ENCODE measurements at regions not wholly inside any gene's neighbourhood (a gene's known extent, or its start where the extent isn't known, plus 50 kb on each side); places are given as distances from the start of the nearest gene placed in this dataset.

DNA sequence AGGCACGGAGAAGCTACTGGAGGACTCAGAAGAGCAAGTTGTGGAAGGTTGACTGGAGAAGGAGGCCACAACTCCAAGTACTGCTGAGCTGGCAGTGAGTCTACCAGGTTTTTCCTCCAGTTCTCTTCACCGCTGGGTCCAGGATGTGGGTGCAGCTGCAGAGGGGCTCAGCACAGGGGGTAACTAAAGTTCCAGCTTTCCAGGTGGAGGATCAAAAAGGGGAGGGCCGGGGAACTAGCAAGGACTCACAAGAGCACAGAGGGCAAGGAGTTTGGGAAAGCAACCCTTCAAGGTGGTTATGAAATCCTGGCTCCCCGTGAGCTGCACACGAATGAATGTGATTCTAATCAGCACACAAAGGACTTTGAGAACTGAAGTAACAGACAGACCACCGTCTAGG, 194.2 kb upstream of the GMDS start:
- no peak for DNase-seq
- Histone ChIP-seq H3K9me3 (replicated peaks in 1 of 3) (no peaks in the 10 kb centered on the region), H3K27ac (no peak overlapping the region), H3K27me3 (no peaks in the 10 kb centered on the region), H3K36me3 (replicated peaks in 1 of 2) (no peaks in the 10 kb centered on the region), H3K4me3 (no peak overlapping the region), H3K4me1 (replicated peaks in 1 of 2) (no peaks in the 10 kb centered on the region)
- 90 to 92% (median 92%) methylated on average over 6 of the region's 6 CpGs for WGBS, 4 donors
- intact Hi-C loops (cut with DNase I): no loop called here
- TF ChIP-seq CTCF (IDR thresholded peaks at IDR 0.05) (no peak), POLR2A (IDR thresholded peaks at IDR 0.05) (no peak)

- Histone ChIP-seq H3K27me3 (no peaks in the 10 kb centered on the region), H3K9me3 (replicated peaks in 1 of 3) (no peaks in the 10 kb centered on the region), H3K36me3 (replicated peaks in 1 of 2) (no peaks in the 10 kb centered on the region), H3K27ac (no peak overlapping the region), H3K4me1 (replicated peaks in 1 of 2) (no peaks in the 10 kb centered on the region), H3K4me3 (no peak overlapping the region)
- WGBS, 4 donors: 86 to 97% (median 93%) methylated on average over 2 of the region's 2 CpGs
- DNase-seq: no peak
- intact Hi-C loops (cut with DNase I): no loop called here
- no peak for TF ChIP-seq CTCF (IDR thresholded peaks at IDR 0.05)
- TF ChIP-seq POLR2A (IDR thresholded peaks at IDR 0.05): no peak
These were observed 193.7 kb upstream of the GMDS start for GRCh38 chr6:2439082-2439481.

- DNase-seq: no peak
These were observed 191.2 kb upstream of the GMDS start for GRCh38 chr6:2436410-2437154.

GRCh38 chr6:2435323-2435722, 189.9 kb upstream of the GMDS start:
- Histone ChIP-seq H3K36me3 (replicated peaks in 1 of 2) (no peaks in the 10 kb centered on the region), H3K27me3 (no peaks in the 10 kb centered on the region), H3K4me3 (no peak overlapping the region), H3K4me1 (replicated peaks in 1 of 2) (no peaks in the 10 kb centered on the region), H3K27ac (no peak overlapping the region), H3K9me3 (replicated peaks in 1 of 3) (no peaks in the 10 kb centered on the region)
- no peak for DNase-seq
- TF ChIP-seq CTCF (IDR thresholded peaks at IDR 0.05): no peak
- TF ChIP-seq POLR2A (IDR thresholded peaks at IDR 0.05): no peak
- intact Hi-C loops (cut with DNase I): no loop called here
- WGBS, 4 donors: 78 to 82% (median 80%) methylated on average over 9 of the region's 9 CpGs

More at GRCh38 chr6:2436410-2437154, 191.2 kb upstream of the GMDS start:
- 92 to 95% (median 94%) methylated on average over 23 of the region's 23 CpGs for WGBS, 4 donors
- TF ChIP-seq CTCF (IDR thresholded peaks at IDR 0.05): no peak
- no peak for TF ChIP-seq POLR2A (IDR thresholded peaks at IDR 0.05)
- H3K4me3 ChIP-seq: no peak overlapping the region
- no peaks in the 10 kb centered on the region for H3K4me1 ChIP-seq (replicated peaks in 1 of 2)
- H3K27ac ChIP-seq: no peak overlapping the region
- no peaks in the 10 kb centered on the region for H3K27me3 ChIP-seq
- no peaks in the 10 kb centered on the region for H3K36me3 ChIP-seq (replicated peaks in 1 of 2)
- intact Hi-C loops (cut with DNase I): no loop called here
- no peaks in the 10 kb centered on the region for H3K9me3 ChIP-seq (replicated peaks in 1 of 3)

All from adrenal gland (tissue), 9 donors.